Dendritic cell treated with granulocyte-macrophage colony-stimulating factor and Interleukin-4, amounts not matched to agents 40 ng/mL and 50 ng/mL, for 4 days (primary cell): ENCODE measurements at regions not wholly inside any gene's neighbourhood (a gene's known extent, or its start where the extent isn't known, plus 50 kb on each side); places are given as distances from the start of the nearest gene placed in this dataset.
"Not testable (repeated sequence)": the region's sequence is repeated elsewhere in the genome, so short reads cannot be mapped to it uniquely, and the experiment has no call there.

Experiments used
- H3K27ac Mint-ChIP-seq: one replicate; pipeline ENCODE4 v1.8.0; 2022; ENCODE audit warnings: mild to moderate bottlenecking, mixed read lengths
- H3K27me3 Mint-ChIP-seq: one replicate; pipeline ENCODE4 v1.8.0; 2022; ENCODE audit warnings: mild to moderate bottlenecking, mixed read lengths
- H3K36me3 Mint-ChIP-seq: one replicate; pipeline ENCODE4 v1.8.0; 2022; ENCODE audit warnings: low read depth, mixed read lengths
- H3K4me1 Mint-ChIP-seq: one replicate; pipeline ENCODE4 v1.8.0; 2022; ENCODE audit warnings: low read depth, mixed read lengths
- H3K4me3 Mint-ChIP-seq: one replicate; pipeline ENCODE4 v1.8.0; 2022; ENCODE audit warnings: mild to moderate bottlenecking, moderate library complexity, mixed read lengths
- H3K9me3 Mint-ChIP-seq: one replicate; pipeline ENCODE4 v1.8.0; 2022; ENCODE audit warnings: mixed read lengths
- intact Hi-C: fragments of 100-400 bp; cut with micrococcal nuclease; formaldehyde crosslinking; loops from one replicate; pipeline ENCODE4 v1.15.0; 2022

DNA sequence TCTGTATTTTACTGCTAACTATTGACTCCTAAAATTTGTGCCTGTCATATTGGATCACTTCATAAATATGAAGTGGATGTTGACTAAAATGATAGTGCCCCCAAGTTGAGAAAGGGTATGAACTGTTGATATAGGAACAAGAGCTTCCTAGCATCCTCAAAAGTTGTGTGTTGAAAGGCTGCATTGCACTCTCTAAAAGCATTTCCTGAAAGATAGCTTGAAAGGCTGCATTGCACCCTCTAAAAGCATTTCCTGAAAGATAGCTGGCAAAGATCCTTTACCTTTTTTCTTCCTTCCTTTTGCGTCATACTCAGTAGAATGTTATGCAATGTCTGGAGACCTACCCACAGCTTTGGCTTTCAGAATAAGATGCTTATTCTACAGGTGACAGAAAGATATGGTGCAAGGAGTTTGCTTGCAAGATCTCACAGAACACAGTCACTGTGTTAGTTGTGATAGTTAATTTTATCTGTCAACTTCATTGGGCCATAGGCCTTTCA is 274.6 kb upstream of the GALNTL6 start:
- Mint-ChIP-seq H3K4me3 (no peak overlapping the region), H3K27me3 (no peaks in the 10 kb centered on the region), H3K27ac (no peak overlapping the region), H3K4me1 (no peaks in the 10 kb centered on the region), H3K36me3 (no peaks in the 10 kb centered on the region), H3K9me3 (no peaks in the 10 kb centered on the region)
- intact Hi-C loops, result no loop called here

DNA sequence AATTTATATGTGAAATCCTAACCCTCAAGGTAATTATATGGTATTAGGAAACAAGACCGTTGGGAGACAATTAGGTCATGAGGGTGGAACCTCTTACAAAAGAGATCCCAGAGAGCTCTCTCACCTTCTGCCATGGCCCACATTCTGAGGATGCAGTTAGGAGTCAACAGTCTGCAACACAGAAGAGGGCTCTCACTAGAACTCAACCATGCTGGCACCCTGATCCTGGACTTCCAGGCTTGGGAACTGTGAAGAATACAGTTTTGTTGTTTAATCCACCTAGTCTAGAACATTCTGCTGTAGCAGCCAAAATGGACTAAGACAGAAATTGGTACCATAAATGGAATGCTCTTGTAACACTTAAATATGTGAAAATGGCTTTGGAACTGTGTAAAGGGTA is 278.8 kb upstream of the GALNTL6 start:
- H3K27ac Mint-ChIP-seq, result no peak overlapping the region
- H3K36me3 Mint-ChIP-seq, result no peaks in the 10 kb centered on the region
- no peak overlapping the region for H3K4me3 Mint-ChIP-seq
- H3K4me1 Mint-ChIP-seq, result no peaks in the 10 kb centered on the region
- intact Hi-C loops, result no loop called here
- H3K27me3 Mint-ChIP-seq, result no peaks in the 10 kb centered on the region
- H3K9me3 Mint-ChIP-seq, result no peaks in the 10 kb centered on the region

GRCh38 chr4:171532968-171533367 is 280.2 kb upstream of the GALNTL6 start:
- Mint-ChIP-seq H3K27me3 (no peaks in the 10 kb centered on the region), H3K36me3 (no peaks in the 10 kb centered on the region)

DNA sequence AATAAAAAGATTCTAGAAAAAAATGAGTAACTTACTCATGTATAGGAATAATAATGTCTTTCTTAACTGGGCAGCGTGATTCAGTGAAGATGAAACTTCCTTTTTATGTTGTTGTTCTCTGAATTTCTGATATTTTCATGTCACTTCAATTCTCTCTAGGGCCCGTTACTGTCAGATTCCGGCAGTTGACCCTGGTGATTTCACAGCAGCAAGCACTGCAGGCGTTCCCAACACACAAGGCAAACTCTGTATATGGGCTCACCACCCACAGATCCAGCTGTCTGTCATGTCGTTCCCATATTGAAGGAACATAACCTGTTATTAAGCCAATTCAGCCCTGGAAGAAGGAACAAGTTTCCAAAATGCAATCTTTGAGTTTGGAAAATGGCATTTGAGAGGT is 288.3 kb upstream of the GALNTL6 start:
- H3K9me3 Mint-ChIP-seq, result no peaks in the 10 kb centered on the region
- no peaks in the 10 kb centered on the region for H3K27me3 Mint-ChIP-seq
- H3K27ac Mint-ChIP-seq, result no peak overlapping the region
- H3K36me3 Mint-ChIP-seq, result no peaks in the 10 kb centered on the region
- intact Hi-C loops, result no loop called here
- no peaks in the 10 kb centered on the region for H3K4me1 Mint-ChIP-seq
- H3K4me3 Mint-ChIP-seq, result no peak overlapping the region

More at GRCh38 chr4:171532968-171533367, 280.2 kb upstream of the GALNTL6 start:
- Mint-ChIP-seq H3K4me3 (no peak overlapping the region), H3K4me1 (no peaks in the 10 kb centered on the region), H3K9me3 (no peaks in the 10 kb centered on the region), H3K27ac (no peak overlapping the region)
- intact Hi-C loops, result no loop called here

DNA sequence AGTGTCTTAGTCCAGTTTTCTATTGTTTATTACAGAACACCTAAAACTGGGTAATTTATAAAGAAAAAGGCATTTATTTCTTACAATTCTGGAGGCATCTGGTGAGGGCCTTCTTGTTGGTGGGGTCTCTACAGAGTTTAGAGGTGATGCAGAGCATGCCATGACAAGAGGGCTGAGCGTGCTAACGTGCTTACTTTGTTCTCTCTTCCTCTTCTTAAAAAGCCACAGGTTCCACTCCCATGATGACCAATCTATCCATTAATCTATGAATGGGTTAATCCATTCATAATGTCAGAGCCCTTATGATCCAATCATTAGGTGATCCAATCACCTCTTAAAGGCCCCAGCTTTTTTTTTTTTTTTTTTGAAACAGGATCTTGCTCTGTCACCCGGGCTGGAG is 291.5 kb upstream of the GALNTL6 start:
- Mint-ChIP-seq H3K36me3 (no peaks in the 10 kb centered on the region), H3K4me3 (no peak overlapping the region), H3K27ac (no peak overlapping the region), H3K4me1 (no peaks in the 10 kb centered on the region), H3K27me3 (no peaks in the 10 kb centered on the region), H3K9me3 (no peaks in the 10 kb centered on the region)
- intact Hi-C loops, result no loop called here

- no peaks in the 10 kb centered on the region for H3K36me3 Mint-ChIP-seq
- H3K4me1 Mint-ChIP-seq, result no peaks in the 10 kb centered on the region
- H3K4me3 Mint-ChIP-seq, result no peak overlapping the region
- intact Hi-C loops, result no loop called here
- no peaks in the 10 kb centered on the region for H3K9me3 Mint-ChIP-seq
- no peaks in the 10 kb centered on the region for H3K27me3 Mint-ChIP-seq
- no peak overlapping the region for H3K27ac Mint-ChIP-seq
Observed at GRCh38 chr4:171519457-171519856, 293.7 kb upstream of the GALNTL6 start.

- Mint-ChIP-seq H3K36me3 (no peaks in the 10 kb centered on the region), H3K27ac (no peak overlapping the region), H3K4me3 (no peak overlapping the region), H3K9me3 (peaks cover 1% of the 10 kb centered on the region), H3K27me3 (no peaks in the 10 kb centered on the region), H3K4me1 (no peaks in the 10 kb centered on the region)
- intact Hi-C loops, result no loop called here
Observed at GRCh38 chr4:171517883-171518282, 295.3 kb upstream of the GALNTL6 start.

GRCh38 chr4:171516694-171517093 is 296.5 kb upstream of the GALNTL6 start:
- Mint-ChIP-seq H3K4me1 (no peaks in the 10 kb centered on the region), H3K4me3 (no peak overlapping the region)
- intact Hi-C loops, result no loop called here

GRCh38 chr4:171484681-171485080 is 328.5 kb upstream of the GALNTL6 start:
- intact Hi-C loops, result no loop called here
- peaks cover 16% of the 10 kb centered on the region for H3K9me3 Mint-ChIP-seq
- H3K4me3 Mint-ChIP-seq, result no peak overlapping the region
- H3K27me3 Mint-ChIP-seq, result no peaks in the 10 kb centered on the region
- H3K36me3 Mint-ChIP-seq, result no peaks in the 10 kb centered on the region
- no peaks in the 10 kb centered on the region for H3K4me1 Mint-ChIP-seq
- no peak overlapping the region for H3K27ac Mint-ChIP-seq

More at GRCh38 chr4:171516694-171517093, 296.5 kb upstream of the GALNTL6 start:
- H3K36me3 Mint-ChIP-seq, result no peaks in the 10 kb centered on the region
- peaks cover 13% of the 10 kb centered on the region for H3K9me3 Mint-ChIP-seq
- no peaks in the 10 kb centered on the region for H3K27me3 Mint-ChIP-seq
- H3K27ac Mint-ChIP-seq, result no peak overlapping the region

DNA sequence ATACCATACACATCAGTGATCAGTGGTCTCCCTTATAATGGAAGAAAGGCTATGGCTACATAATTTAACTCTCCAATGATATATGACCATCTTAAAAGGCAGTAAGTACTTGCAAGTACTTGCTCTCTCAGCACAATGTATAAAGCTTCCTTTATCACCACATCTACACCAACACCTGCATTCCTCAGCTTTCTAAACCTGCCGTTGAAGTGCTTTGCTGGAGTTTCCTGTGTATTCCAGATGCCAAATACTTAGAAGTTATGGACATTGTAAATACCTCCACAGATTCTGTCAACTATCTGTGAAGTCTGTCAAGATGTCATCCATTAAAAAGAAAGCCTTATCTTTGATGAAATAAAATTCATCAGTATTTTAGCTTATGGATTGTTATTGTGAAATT is 335.0 kb upstream of the GALNTL6 start:
- no peak overlapping the region for H3K27ac Mint-ChIP-seq
- intact Hi-C loops, result no loop called here
- no peaks in the 10 kb centered on the region for H3K36me3 Mint-ChIP-seq
- H3K27me3 Mint-ChIP-seq, result no peaks in the 10 kb centered on the region
- H3K4me3 Mint-ChIP-seq, result no peak overlapping the region
- H3K4me1 Mint-ChIP-seq, result no peaks in the 10 kb centered on the region
- no peaks in the 10 kb centered on the region for H3K9me3 Mint-ChIP-seq

DNA sequence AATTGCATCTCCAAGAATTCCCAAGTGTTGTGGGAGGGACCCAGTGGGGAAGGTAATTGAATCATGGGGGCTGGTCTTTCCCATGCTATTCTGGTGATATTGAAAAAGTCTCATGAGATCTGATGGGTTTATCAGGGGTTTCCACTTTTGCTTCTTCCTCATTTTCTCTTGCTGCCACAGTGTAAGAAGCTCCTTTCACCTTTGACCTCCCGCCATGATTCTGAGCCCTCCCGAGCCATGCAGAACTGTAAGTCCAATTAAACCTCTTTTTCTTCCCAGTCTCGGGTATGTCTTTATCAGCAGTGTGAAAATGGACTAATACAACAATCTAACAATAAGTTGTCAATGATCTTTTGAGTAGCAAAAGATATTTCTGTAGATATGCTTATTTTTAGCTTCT is 338.1 kb upstream of the GALNTL6 start:
- H3K27me3 Mint-ChIP-seq, H3K4me1 Mint-ChIP-seq, H3K4me3 Mint-ChIP-seq, H3K9me3 Mint-ChIP-seq, intact Hi-C loops, H3K36me3 Mint-ChIP-seq, H3K27ac Mint-ChIP-seq: not testable (repeated sequence)

DNA sequence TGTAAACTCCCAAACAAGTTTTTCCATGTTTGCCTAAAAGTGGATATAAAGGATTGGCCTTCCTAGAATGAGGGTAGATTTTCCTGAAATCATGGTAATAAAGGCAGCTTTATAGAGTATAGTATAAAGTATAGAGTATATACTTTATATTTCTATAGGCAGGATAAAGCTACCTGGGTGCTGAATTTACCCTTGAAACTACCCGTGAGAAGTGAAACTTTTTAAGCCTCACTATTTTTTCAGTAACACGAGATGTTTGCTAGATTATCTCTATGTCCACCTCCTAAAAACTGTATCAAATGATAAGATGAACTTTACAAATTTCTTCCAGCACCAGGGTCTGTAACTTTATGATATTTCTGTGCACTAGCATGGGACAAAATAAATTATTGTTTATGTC is 340.0 kb upstream of the GALNTL6 start:
- H3K4me1 Mint-ChIP-seq, result no peaks in the 10 kb centered on the region

DNA sequence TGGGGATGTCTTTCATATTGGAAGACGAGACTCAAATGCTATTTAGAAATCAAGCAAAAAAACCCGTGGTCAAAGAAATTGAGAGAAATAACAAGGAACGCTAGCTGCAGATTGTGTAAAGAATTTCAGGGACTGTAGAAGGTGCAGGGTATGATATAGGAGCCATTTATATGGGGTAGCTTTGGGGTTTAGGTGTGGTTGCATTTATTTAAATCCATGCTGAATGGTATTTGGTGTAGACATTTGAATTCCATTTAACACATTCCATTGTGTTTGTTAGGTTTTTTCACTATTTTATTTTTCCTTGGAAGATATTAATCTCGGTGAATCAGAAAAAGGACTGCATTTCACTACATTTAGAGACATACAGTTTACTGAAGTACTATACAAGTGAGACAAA is 341.0 kb upstream of the GALNTL6 start:
- no peaks in the 10 kb centered on the region for H3K9me3 Mint-ChIP-seq
- H3K36me3 Mint-ChIP-seq, result no peaks in the 10 kb centered on the region
- no peaks in the 10 kb centered on the region for H3K4me1 Mint-ChIP-seq
- H3K27ac Mint-ChIP-seq, result no peak overlapping the region
- H3K4me3 Mint-ChIP-seq, result no peak overlapping the region
- intact Hi-C loops, result no loop called here
- no peaks in the 10 kb centered on the region for H3K27me3 Mint-ChIP-seq

More for the DNA sequence above, 340.0 kb upstream of the GALNTL6 start:
- no peaks in the 10 kb centered on the region for H3K36me3 Mint-ChIP-seq
- no peaks in the 10 kb centered on the region for H3K9me3 Mint-ChIP-seq
- H3K27me3 Mint-ChIP-seq, result no peaks in the 10 kb centered on the region
- intact Hi-C loops, result no loop called here
- no peak overlapping the region for H3K27ac Mint-ChIP-seq
- H3K4me3 Mint-ChIP-seq, result no peak overlapping the region

- H3K36me3 Mint-ChIP-seq, result no peaks in the 10 kb centered on the region
- H3K4me1 Mint-ChIP-seq, result no peaks in the 10 kb centered on the region
- no peak overlapping the region for H3K4me3 Mint-ChIP-seq
- no peaks in the 10 kb centered on the region for H3K27me3 Mint-ChIP-seq
- no peak overlapping the region for H3K27ac Mint-ChIP-seq
- intact Hi-C loops, result no loop called here
- H3K9me3 Mint-ChIP-seq, result peaks cover 6% of the 10 kb centered on the region
Observed at GRCh38 chr4:171464499-171464898, 348.7 kb upstream of the GALNTL6 start.

DNA sequence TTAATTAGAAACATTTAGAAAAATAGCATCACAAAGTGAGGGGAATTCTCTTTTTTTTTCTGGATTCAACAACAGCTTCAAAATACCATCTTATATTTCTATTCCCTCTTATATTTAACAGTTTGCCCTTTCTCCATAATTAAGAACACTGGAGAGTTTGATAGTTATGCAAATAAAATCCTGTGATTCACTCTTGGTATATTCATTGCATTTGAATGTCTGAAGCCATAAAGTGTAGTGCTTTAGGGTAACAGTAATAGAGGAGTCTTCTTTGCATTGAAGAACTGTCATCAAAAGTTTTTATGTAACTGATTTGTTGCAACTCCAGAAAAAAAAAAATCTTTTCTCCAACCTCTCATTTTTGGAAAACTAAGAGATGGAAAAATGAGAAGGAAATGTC is 352.0 kb upstream of the GALNTL6 start:
- H3K4me3 Mint-ChIP-seq, result no peak overlapping the region
- H3K27me3 Mint-ChIP-seq, result no peaks in the 10 kb centered on the region
- H3K36me3 Mint-ChIP-seq, result no peaks in the 10 kb centered on the region
- intact Hi-C loops, result no loop called here
- no peaks in the 10 kb centered on the region for H3K4me1 Mint-ChIP-seq
- no peak overlapping the region for H3K27ac Mint-ChIP-seq
- peaks cover 13% of the 10 kb centered on the region for H3K9me3 Mint-ChIP-seq
